H1 (cell line): ENCODE measurements at regions not wholly inside any gene's neighbourhood (a gene's known extent, or its start where the extent isn't known, plus 50 kb on each side); places are given as distances from the start of the nearest gene placed in this dataset.

Experiments used
- BCL11A ChIP-seq, 2 experiments: IDR thresholded peaks; one replicate each; pipeline ENCODE4 v1.6.1; 2011; ENCODE audit warnings: low read depth in 2 of 2, low read length in 2 of 2, mild to moderate bottlenecking in 2 of 2
- FOSL1 ChIP-seq: IDR thresholded peaks from 2 replicates; pipeline ENCODE4 v1.6.1; 2011; ENCODE audit warnings: mild to moderate bottlenecking, low read depth, low read length, moderate library complexity; ENCODE audit not compliant: insufficient read depth
- SUZ12 ChIP-seq: fragments of 200-600 bp; sonication (generic); IDR thresholded peaks from 2 replicates; pipeline ENCODE4 v1.6.1; 2012; ENCODE audit warnings: mild to moderate bottlenecking, inconsistent platforms, low read length, moderate library complexity, mixed read lengths

DNA sequence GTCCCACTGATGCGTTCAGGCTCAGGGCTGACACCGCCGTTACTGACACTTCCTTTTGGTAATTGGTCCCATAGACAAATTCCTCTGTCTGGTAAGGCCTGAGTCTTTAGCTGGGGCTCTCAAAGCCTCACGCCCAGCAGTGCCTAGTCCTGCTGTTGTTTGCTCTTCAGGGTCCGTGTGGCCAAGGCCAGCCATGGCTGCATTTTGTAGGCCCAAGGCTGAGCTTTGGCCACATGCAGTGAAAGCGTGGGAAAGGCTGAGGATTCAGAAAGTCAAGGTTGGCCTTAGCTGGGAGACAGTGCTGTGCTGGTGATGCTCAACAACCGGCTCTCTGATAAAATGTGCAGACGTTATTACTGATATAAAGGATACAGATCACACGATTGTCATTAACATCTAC, 63.5 kb upstream of the C1orf174 start (continued):
- TF ChIP-seq FOSL1 (no peak), SUZ12 (no peak), BCL11A (IDR thresholded peaks at IDR 0.05; ENCODE audit: low read depth in 2 of 2, low read length in 2 of 2) (no peak)
